ENCODE measurements at regions not wholly inside any gene's neighbourhood (a gene's known extent, or its start where the extent isn't known, plus 50 kb on each side); places are given as distances from the start of the nearest gene placed in this dataset.

GRCh38 chr16:73955255-73955654, 341.4 kb upstream of the PSMD7 start:
- Histone ChIP-seq H3K9ac (ENCODE audit: low read depth, low read length) (no peak overlapping the region), H3K79me1 (ENCODE audit: low read depth in 1 of 2, low read length in 2 of 2) (no peaks in the 10 kb centered on the region), H3K14ac (replicated peaks; ENCODE audit: low read depth, low read length) (no peak overlapping the region), H3K56ac (ENCODE audit: extremely low read depth, insufficient read depth, low read length) (no peak overlapping the region), H3K4me2 (ENCODE audit: low read depth, low read length) (no peak overlapping the region), H2BK120ac (ENCODE audit: low read depth, low read length) (no peak overlapping the region), H2BK5ac (ENCODE audit: low read depth, low read length, poor library complexity, severe bottlenecking) (no peak overlapping the region), H4K8ac (ENCODE audit: low read depth in 2 of 2, low read length in 2 of 2) (no peak overlapping the region), H3K27me3 (ENCODE audit: control insufficient read depth, insufficient read depth, low read length) (no peaks in the 10 kb centered on the region), H3K18ac (ENCODE audit: low read depth, low read length) (no peak overlapping the region), H3K9me3 (ENCODE audit: control insufficient read depth, insufficient read depth, low read length) (no peaks in the 10 kb centered on the region), H3K23ac (ENCODE audit: low read depth, low read length) (no peak overlapping the region), H3K4me1 (ENCODE audit: control insufficient read depth, insufficient read depth, low read length) (peaks cover 1% of the 10 kb centered on the region; the same call in 1 of the 2 replicates), H3K36me3 (ENCODE audit: control insufficient read depth, insufficient read depth, low read length) (no peaks in the 10 kb centered on the region), H2AK9ac (replicated peaks; ENCODE audit: low read depth, low read length, poor library complexity) (no peak overlapping the region), H3K4me3 (ENCODE audit: insufficient read depth, low read depth, low read length) (no peak overlapping the region), H4K91ac (ENCODE audit: insufficient read depth, low read depth, low read length) (no peak overlapping the region), H2BK20ac (ENCODE audit: low read depth, low read length) (no peak overlapping the region), H3K27ac (ENCODE audit: insufficient read depth, low read length) (no peak overlapping the region), H2AFZ (replicated peaks; ENCODE audit: low read length, poor library complexity) (no peak overlapping the region), H3K9me1 (ENCODE audit: insufficient read depth, low read length) (no peaks in the 10 kb centered on the region), H4K20me1 (ENCODE audit: insufficient read depth, low read length) (no peaks in the 10 kb centered on the region), H2BK15ac (ENCODE audit: low read depth, low read length) (no peak overlapping the region), H4K5ac (ENCODE audit: low read depth, low read length) (no peak overlapping the region), H3K4ac (ENCODE audit: low read depth, low read length) (no peak overlapping the region), H2AK5ac (ENCODE audit: low read depth, low read length) (no peak overlapping the region)
- DNase-seq = no peak
- dilution Hi-C loops (cut with HindIII; ENCODE audit: low sequenced_read_pairs, unreplicated experiment) (no loop called here), intact Hi-C loops (cut with micrococcal nuclease) (loop anchor here (5.0 to 10.0 kb wide), 2 partner anchors 898 to 1120 kb away; no protein-coding TSS in a partner anchor), in situ Hi-C loops (cut with MboI; ENCODE audit: low sequenced_read_pairs) (no loop called here)
- no TSS peak for BruUV-seq (replicated peaks)
- CTCF ChIA-PET = no interaction called here
- ATAC-seq (ENCODE audit: low read depth) = no peak
- WGBS, 2 experiments (ENCODE audit: extremely low coverage in 2 of 2, insufficient read length in 1 of 2) = no CpG with 5 or more reads among the region's 1 CpG
- TF ChIP-seq CHD1 (IDR thresholded peaks at IDR 0.05; ENCODE audit: low read depth, low read length) = no peak
- TF ChIP-seq CEBPB (IDR thresholded peaks at IDR 0.05; ENCODE audit: low read depth, low read length) = no peak
- TF ChIP-seq MAZ (IDR thresholded peaks at IDR 0.05; ENCODE audit: borderline replicate concordance, low read depth, low read length) = no peak
- TF ChIP-seq POLR2A (IDR thresholded peaks at IDR 0.05; ENCODE audit: low read depth, low read length) = no peak
- no peak for TF ChIP-seq RFX5 (IDR thresholded peaks at IDR 0.05; ENCODE audit: low read depth, low read length)
- TF ChIP-seq USF2 (IDR thresholded peaks at IDR 0.05; ENCODE audit: low read depth, low read length) = no peak
- no peak for TF ChIP-seq NFE2L2 (IDR thresholded peaks at IDR 0.05; ENCODE audit: low read depth, low read length)
- no peak for TF ChIP-seq BHLHE40 (IDR thresholded peaks at IDR 0.05; ENCODE audit: low read depth, low read length)
- TF ChIP-seq CTCF (conservative IDR thresholded peaks at IDR 0.05; ENCODE audit: low read depth, low read length) = no peak
- TF ChIP-seq RAD21 (IDR thresholded peaks at IDR 0.05; ENCODE audit: low read length) = no peak
- TF ChIP-seq FOS (IDR thresholded peaks at IDR 0.05; ENCODE audit: low read depth, low read length) = no peak
- no peak for TF ChIP-seq SMC3 (IDR thresholded peaks at IDR 0.05; ENCODE audit: low read depth, low read length)
- no peak for TF ChIP-seq RCOR1 (IDR thresholded peaks at IDR 0.05; ENCODE audit: insufficient replicate concordance, low read length)
- TF ChIP-seq MAFK (IDR thresholded peaks at IDR 0.05; ENCODE audit: low read depth, low read length) = no peak
- TF ChIP-seq MXI1 (IDR thresholded peaks at IDR 0.05; ENCODE audit: borderline replicate concordance, low read depth, low read length) = no peak
- TF ChIP-seq ELK1 (IDR thresholded peaks at IDR 0.05; ENCODE audit: borderline replicate concordance, low read depth, low read length) = no peak
- POLR2A ChIA-PET (ENCODE audit: unreplicated experiment) = no interaction called here
